ENCODE measurements at regions not wholly inside any gene's neighbourhood (a gene's known extent, or its start where the extent isn't known, plus 50 kb on each side); places are given as distances from the start of the nearest gene placed in this dataset.

GRCh38 chr2:179341152-179341866 lies 76.7 kb upstream of the SESTD1 start:
- no peaks in the 10 kb centered on the region for H3K27me3 Mint-ChIP-seq (ENCODE audit: insufficient read depth, unreplicated experiment)
- Histone ChIP-seq H3K27me3 (replicated peaks; ENCODE audit: control insufficient read depth, insufficient read depth, low read length) (no peaks in the 10 kb centered on the region), H3K9me3 (no peaks in the 10 kb centered on the region), H3K4me3 (ENCODE audit: low read depth, low read length) (no peak overlapping the region), H3K36me3 (ENCODE audit: control insufficient read depth, insufficient read depth, low read length) (no peaks in the 10 kb centered on the region), H3K4me1 (peaks cover 13% of the 10 kb centered on the region)
- peaks cover 9% of the 10 kb centered on the region for H3K9me3 Mint-ChIP-seq (ENCODE audit: unreplicated experiment)
- no peaks in the 10 kb centered on the region for H3K36me3 Mint-ChIP-seq (ENCODE audit: insufficient read depth, unreplicated experiment)
- BruUV-seq (replicated peaks), result no TSS peak
- intact Hi-C loops (cut with micrococcal nuclease; ENCODE audit: unreplicated experiment), result loop anchor here (5.0 kb wide), 1 partner anchor 164 kb away; no protein-coding TSS in a partner anchor
- H3K4me3 Mint-ChIP-seq (ENCODE audit: unreplicated experiment), result no peak overlapping the region
- no peak overlapping the region for H3K27ac Mint-ChIP-seq (ENCODE audit: unreplicated experiment)
- ChIA-PET POLR2A (no interaction called here), CTCF (no interaction called here)
- DNase-seq, result no peak
- TF ChIP-seq CTCF (IDR thresholded peaks at IDR 0.05; ENCODE audit: insufficient read depth in 1 of 2, low read depth in 1 of 2, low read length in 1 of 2, severe bottlenecking in 1 of 2, unreplicated experiment in 1 of 2), result no peak
- H3K4me1 Mint-ChIP-seq (ENCODE audit: low read depth, unreplicated experiment), result peaks cover 14% of the 10 kb centered on the region

- peak; percentile 34 to 48 for TF ChIP-seq CTCF (IDR thresholded peaks at IDR 0.05; ENCODE audit: insufficient read depth in 1 of 2, low read depth in 1 of 2, low read length in 1 of 2, severe bottlenecking in 1 of 2, unreplicated experiment in 1 of 2)
- Mint-ChIP-seq H3K36me3 (ENCODE audit: insufficient read depth, unreplicated experiment) (no peaks in the 10 kb centered on the region), H3K27ac (ENCODE audit: unreplicated experiment) (no peak overlapping the region), H3K4me1 (ENCODE audit: low read depth, unreplicated experiment) (peaks cover 14% of the 10 kb centered on the region), H3K9me3 (ENCODE audit: unreplicated experiment) (peaks cover 9% of the 10 kb centered on the region), H3K27me3 (ENCODE audit: insufficient read depth, unreplicated experiment) (no peaks in the 10 kb centered on the region), H3K4me3 (ENCODE audit: unreplicated experiment) (no peak overlapping the region)
- ChIA-PET CTCF (interaction anchor here (1.2 kb wide), 1 partner anchor 122 kb away, joined by 4 read pairs; no protein-coding TSS in a partner anchor), POLR2A (no interaction called here)
- intact Hi-C loops (cut with micrococcal nuclease; ENCODE audit: unreplicated experiment), result loop anchor here (1.0 to 5.0 kb wide), 3 partner anchors 77 to 163 kb away; no protein-coding TSS in a partner anchor
- H3K27me3 ChIP-seq (replicated peaks; ENCODE audit: control insufficient read depth, insufficient read depth, low read length), result no peaks in the 10 kb centered on the region
- DNase-seq, result peak in 1 of 2 experiments; percentile 30
- H3K36me3 ChIP-seq (ENCODE audit: control insufficient read depth, insufficient read depth, low read length), result no peaks in the 10 kb centered on the region
- no TSS peak for BruUV-seq (replicated peaks)
- H3K9me3 ChIP-seq, result no peaks in the 10 kb centered on the region
- H3K4me3 ChIP-seq (ENCODE audit: low read depth, low read length), result no peak overlapping the region
- peaks cover 13% of the 10 kb centered on the region for H3K4me1 ChIP-seq
Measured at GRCh38 chr2:179340678-179341077, 76.0 kb upstream of the SESTD1 start.

GRCh38 chr2:179338681-179339080 lies 74.0 kb upstream of the SESTD1 start:
- H3K27me3 ChIP-seq (replicated peaks; ENCODE audit: control insufficient read depth, insufficient read depth, low read length), result no peaks in the 10 kb centered on the region

More at GRCh38 chr2:179338681-179339080, 74.0 kb upstream of the SESTD1 start:
- TF ChIP-seq CTCF (IDR thresholded peaks at IDR 0.05; ENCODE audit: insufficient read depth in 1 of 2, low read depth in 1 of 2, low read length in 1 of 2, severe bottlenecking in 1 of 2, unreplicated experiment in 1 of 2), result no peak
- Mint-ChIP-seq H3K27ac (ENCODE audit: unreplicated experiment) (no peak overlapping the region), H3K27me3 (ENCODE audit: insufficient read depth, unreplicated experiment) (no peaks in the 10 kb centered on the region), H3K9me3 (ENCODE audit: unreplicated experiment) (no peaks in the 10 kb centered on the region), H3K4me3 (ENCODE audit: unreplicated experiment) (no peak overlapping the region), H3K4me1 (ENCODE audit: low read depth, unreplicated experiment) (no peaks in the 10 kb centered on the region), H3K36me3 (ENCODE audit: insufficient read depth, unreplicated experiment) (no peaks in the 10 kb centered on the region)
- Histone ChIP-seq H3K9me3 (no peaks in the 10 kb centered on the region), H3K36me3 (ENCODE audit: control insufficient read depth, insufficient read depth, low read length) (no peaks in the 10 kb centered on the region), H3K4me3 (ENCODE audit: low read depth, low read length) (no peak overlapping the region), H3K4me1 (no peaks in the 10 kb centered on the region)
- no TSS peak for BruUV-seq (replicated peaks)
- no peak for DNase-seq
- intact Hi-C loops (cut with micrococcal nuclease; ENCODE audit: unreplicated experiment), result no loop called here
- ChIA-PET CTCF (no interaction called here), POLR2A (no interaction called here)

Measured in Caco-2 (cell line).